ENCODE measurements at regions not wholly inside any gene's neighbourhood (a gene's known extent, or its start where the extent isn't known, plus 50 kb on each side); places are given as distances from the start of the nearest gene placed in this dataset.

- TF ChIP-seq AFF4 (CRISPR knock-in tag; IDR thresholded peaks at IDR 0.05) (no peak), HMG20B (CRISPR knock-in tag; IDR thresholded peaks at IDR 0.05) (no peak), ZNF224 (CRISPR knock-in tag; IDR thresholded peaks at IDR 0.05) (no peak), ZNF699 (CRISPR knock-in tag; IDR thresholded peaks at IDR 0.05; ENCODE audit: insufficient replicate concordance) (no peak), ZBTB2 (IDR thresholded peaks at IDR 0.05) (no peak), ZFP36 (IDR thresholded peaks at IDR 0.05; ENCODE audit: low read depth, low read length, partially characterized antibody) (no peak), REST (IDR thresholded peaks at IDR 0.05; ENCODE audit: borderline replicate concordance) (no peak), REST (CRISPR knock-in tag; IDR thresholded peaks at IDR 0.05; ENCODE audit: low read depth) (no peak), THAP12 (CRISPR knock-in tag; IDR thresholded peaks at IDR 0.05) (no peak), BCOR (IDR thresholded peaks at IDR 0.05) (peak; percentile 74; the same call in 1 of the 2 replicates), ZNF133 (CRISPR knock-in tag; IDR thresholded peaks at IDR 0.05) (no peak), CBFA2T2 (conservative IDR thresholded peaks at IDR 0.05) (no peak), KHSRP (IDR thresholded peaks at IDR 0.05) (no peak), L3MBTL2 (IDR thresholded peaks at IDR 0.05) (no peak), ZNF507 (tag; conservative IDR thresholded peaks at IDR 0.05) (no peak)
Observed at GRCh38 chr17:69906306-69906705, 168.7 kb upstream of the KCNJ16 start (continued).

Data from K562 (cell line).